ENCODE measurements at regions not wholly inside any gene's neighbourhood (a gene's known extent, or its start where the extent isn't known, plus 50 kb on each side); places are given as distances from the start of the nearest gene placed in this dataset.

DNA sequence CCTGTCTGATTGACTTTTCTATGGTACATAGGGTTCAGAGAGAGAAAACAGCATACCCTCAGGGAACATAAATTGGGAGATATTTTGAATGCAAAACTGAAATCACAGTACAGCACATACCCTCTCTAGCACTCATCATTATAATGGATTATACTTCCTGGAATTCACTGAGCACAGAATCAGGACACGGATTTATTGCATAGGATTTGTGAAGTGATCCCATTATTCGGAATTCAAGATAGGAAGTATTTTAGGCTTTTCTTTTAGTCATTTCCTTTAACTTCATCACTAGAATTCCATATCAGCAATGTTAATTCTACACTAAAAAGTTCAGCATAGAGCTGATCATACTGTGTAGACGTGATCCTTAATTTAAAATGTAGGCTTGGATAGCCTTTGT lies 407.0 kb downstream of the PID1 start:
- CTCF ChIA-PET = no interaction called here
- Histone ChIP-seq H3K9me3 (ENCODE audit: control insufficient read depth, insufficient read depth, low read length) (peaks cover 10% of the 10 kb centered on the region), H3K27me3 (ENCODE audit: control insufficient read depth, insufficient read depth, low read length) (no peaks in the 10 kb centered on the region), H3K4me3 (ENCODE audit: low read depth, low read length) (no peak overlapping the region), H3K27ac (ENCODE audit: low read depth, low read length) (no peak overlapping the region)
- no peak for DNase-seq (ENCODE audit: low read depth, low spot score)
- TF ChIP-seq, protein P1, sequence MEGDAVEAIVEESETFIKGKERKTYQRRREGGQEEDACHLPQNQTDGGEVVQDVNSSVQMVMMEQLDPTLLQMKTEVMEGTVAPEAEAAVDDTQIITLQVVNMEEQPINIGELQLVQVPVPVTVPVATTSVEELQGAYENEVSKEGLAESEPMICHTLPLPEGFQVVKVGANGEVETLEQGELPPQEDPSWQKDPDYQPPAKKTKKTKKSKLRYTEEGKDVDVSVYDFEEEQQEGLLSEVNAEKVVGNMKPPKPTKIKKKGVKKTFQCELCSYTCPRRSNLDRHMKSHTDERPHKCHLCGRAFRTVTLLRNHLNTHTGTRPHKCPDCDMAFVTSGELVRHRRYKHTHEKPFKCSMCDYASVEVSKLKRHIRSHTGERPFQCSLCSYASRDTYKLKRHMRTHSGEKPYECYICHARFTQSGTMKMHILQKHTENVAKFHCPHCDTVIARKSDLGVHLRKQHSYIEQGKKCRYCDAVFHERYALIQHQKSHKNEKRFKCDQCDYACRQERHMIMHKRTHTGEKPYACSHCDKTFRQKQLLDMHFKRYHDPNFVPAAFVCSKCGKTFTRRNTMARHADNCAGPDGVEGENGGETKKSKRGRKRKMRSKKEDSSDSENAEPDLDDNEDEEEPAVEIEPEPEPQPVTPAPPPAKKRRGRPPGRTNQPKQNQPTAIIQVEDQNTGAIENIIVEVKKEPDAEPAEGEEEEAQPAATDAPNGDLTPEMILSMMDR (IDR thresholded peaks at IDR 0.05; ENCODE audit: low read depth, low read length) = no peak
- POLR2A ChIA-PET = no interaction called here

DNA sequence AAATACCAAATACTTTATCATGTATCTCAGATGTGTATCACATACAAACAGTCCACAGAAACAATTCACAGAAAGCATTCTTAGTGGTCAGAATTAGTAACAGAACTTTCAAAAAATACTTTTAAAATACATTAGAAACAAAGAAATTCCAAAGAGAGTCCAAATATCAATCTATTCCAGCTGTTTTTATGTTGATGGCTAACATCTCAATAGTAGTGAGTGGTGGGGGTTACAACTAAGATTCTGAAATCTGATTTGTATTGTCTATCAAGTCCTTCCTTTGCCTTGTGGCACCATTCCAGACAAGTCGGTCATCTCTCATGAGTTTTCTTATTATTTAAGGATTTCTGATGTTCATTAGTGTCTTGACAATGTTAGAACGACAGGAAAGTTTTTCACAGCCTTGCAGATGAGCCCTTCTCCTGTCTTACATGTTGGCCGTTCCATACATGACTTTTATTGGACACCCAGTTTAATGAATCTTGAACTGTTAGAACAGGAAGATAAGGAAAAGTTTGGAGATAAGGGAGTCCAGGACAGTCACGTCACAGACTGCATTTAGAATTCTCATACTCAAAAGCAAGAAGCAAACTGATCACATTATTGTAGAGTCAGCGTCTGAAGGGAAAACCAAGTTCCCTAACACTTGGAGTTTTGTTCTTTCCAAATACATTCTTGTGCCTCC lies 410.3 kb downstream of the PID1 start:
- DNase-seq (ENCODE audit: low read depth, low spot score) = no peak
- no peaks in the 10 kb centered on the region for H3K27me3 ChIP-seq (ENCODE audit: control insufficient read depth, insufficient read depth, low read length)
- ChIA-PET POLR2A (no interaction called here), CTCF (no interaction called here)
- TF ChIP-seq, protein P1 (IDR thresholded peaks at IDR 0.05; ENCODE audit: low read depth, low read length) = no peak
- H3K4me3 ChIP-seq (ENCODE audit: low read depth, low read length) = no peak overlapping the region
- H3K9me3 ChIP-seq (ENCODE audit: control insufficient read depth, insufficient read depth, low read length) = peaks cover under 1% of the 10 kb centered on the region; the same call in 1 of the 2 replicates
- no peak overlapping the region for H3K27ac ChIP-seq (ENCODE audit: low read depth, low read length)

DNA sequence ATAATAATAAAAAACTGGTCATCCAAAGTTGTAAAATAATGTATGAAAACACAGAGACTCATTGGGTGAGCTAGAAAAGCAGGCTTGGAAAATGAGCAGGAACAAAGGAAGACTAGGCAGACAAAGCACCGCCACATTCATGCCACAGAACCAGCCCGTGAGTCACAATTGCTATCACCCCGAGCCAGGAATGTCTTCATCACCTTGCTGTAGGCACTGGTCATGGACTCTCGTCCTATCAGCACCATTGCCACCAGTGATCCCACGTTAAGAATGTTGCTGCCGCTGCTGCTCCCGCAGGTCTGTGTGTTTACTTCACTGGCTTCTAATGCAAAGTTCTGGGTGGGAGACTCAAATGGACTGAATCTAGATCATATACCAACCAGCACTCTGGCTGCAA lies 417.9 kb downstream of the PID1 start:
- ChIA-PET POLR2A (no interaction called here), CTCF (no interaction called here)
- peaks cover 3% of the 10 kb centered on the region for H3K9me3 ChIP-seq (ENCODE audit: control insufficient read depth, insufficient read depth, low read length)
- H3K27me3 ChIP-seq (ENCODE audit: control insufficient read depth, insufficient read depth, low read length) = no peaks in the 10 kb centered on the region
- TF ChIP-seq, protein P1 (IDR thresholded peaks at IDR 0.05; ENCODE audit: low read depth, low read length) = no peak
- DNase-seq (ENCODE audit: low read depth, low spot score) = no peak
- no peak overlapping the region for H3K27ac ChIP-seq (ENCODE audit: low read depth, low read length)
- no peak overlapping the region for H3K4me3 ChIP-seq (ENCODE audit: low read depth, low read length)

DNA sequence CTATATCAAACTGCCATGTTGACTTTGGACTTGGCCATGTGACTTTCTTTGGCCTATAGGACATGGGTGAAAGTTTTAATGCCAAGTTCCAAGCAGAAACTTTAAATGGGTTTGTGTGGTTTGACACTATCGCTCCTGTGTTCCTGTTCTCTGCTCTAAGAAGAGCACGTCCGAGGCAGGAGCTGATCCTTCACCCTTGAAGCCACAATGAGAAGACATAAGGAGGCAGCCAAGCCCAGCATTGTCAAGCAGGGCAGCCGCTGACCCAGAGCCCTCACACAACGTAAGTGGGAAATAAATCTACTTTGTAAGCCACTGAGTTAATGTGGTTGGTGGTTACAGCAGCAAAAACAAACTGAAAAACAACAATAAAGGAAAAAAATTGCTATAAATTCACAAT lies 422.4 kb downstream of the PID1 start:
- Histone ChIP-seq H3K27me3 (ENCODE audit: control insufficient read depth, insufficient read depth, low read length) (no peaks in the 10 kb centered on the region), H3K9me3 (ENCODE audit: control insufficient read depth, insufficient read depth, low read length) (peaks cover 3% of the 10 kb centered on the region), H3K4me3 (ENCODE audit: low read depth, low read length) (no peak overlapping the region), H3K27ac (ENCODE audit: low read depth, low read length) (no peak overlapping the region)
- ChIA-PET CTCF (no interaction called here), POLR2A (no interaction called here)
- TF ChIP-seq, protein P1 (IDR thresholded peaks at IDR 0.05; ENCODE audit: low read depth, low read length) = no peak
- DNase-seq (ENCODE audit: low read depth, low spot score) = no peak

DNA sequence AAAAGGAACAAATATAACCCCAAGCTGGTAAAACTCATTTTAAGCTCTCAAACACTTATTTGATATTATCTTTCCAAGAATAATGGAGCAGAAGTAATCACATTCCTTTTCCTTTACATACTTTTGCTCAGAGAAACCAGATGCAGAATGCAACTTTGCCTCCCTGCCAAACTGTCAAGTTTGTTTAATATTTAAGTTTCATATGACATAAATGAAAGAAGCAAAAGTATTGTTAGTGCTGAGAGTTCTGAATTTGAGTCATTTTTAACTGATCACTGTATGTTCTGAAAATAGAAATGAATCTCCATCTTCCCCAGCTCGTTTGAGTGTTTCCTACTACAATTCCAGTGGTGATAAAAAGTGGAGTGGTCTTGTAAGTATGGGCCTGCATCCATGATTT lies 423.4 kb downstream of the PID1 start:
- H3K27ac ChIP-seq (ENCODE audit: low read depth, low read length) = no peak overlapping the region
- no peak overlapping the region for H3K4me3 ChIP-seq (ENCODE audit: low read depth, low read length)
- no peaks in the 10 kb centered on the region for H3K27me3 ChIP-seq (ENCODE audit: control insufficient read depth, insufficient read depth, low read length)
- no peaks in the 10 kb centered on the region; the same call in 1 of the 2 replicates for H3K9me3 ChIP-seq (ENCODE audit: control insufficient read depth, insufficient read depth, low read length)
- POLR2A ChIA-PET = no interaction called here
- DNase-seq (ENCODE audit: low read depth, low spot score) = peak; percentile 1
- CTCF ChIA-PET = no interaction called here
- TF ChIP-seq, protein P1 (IDR thresholded peaks at IDR 0.05; ENCODE audit: low read depth, low read length) = no peak

Data from AG04450 (cell line).